Breast epithelium (tissue), 4 donors: ENCODE measurements at regions not wholly inside any gene's neighbourhood (a gene's known extent, or its start where the extent isn't known, plus 50 kb on each side); places are given as distances from the start of the nearest gene placed in this dataset.

Experiments
- DNase-seq, 2 donors: peaks; one replicate each; pipeline ENCODE4 v3.0.0-alpha.2; 2019; ENCODE audit warnings: low spot score in 2 of 2
- H3K27ac ChIP-seq, 2 donors: fragments of 200-600 bp; sonication (generic) in 1 of 2; one replicate each; pipeline ENCODE4 v1.5.1; 2016 to 2019; ENCODE audit warnings: mild to moderate bottlenecking in 1 of 2
- H3K27me3 ChIP-seq, 2 donors: fragments of 200-600 bp; sonication (generic) in 1 of 2; one replicate each; pipeline versions ENCODE4 v1.5.1 to v1.6.0; 2017 to 2019; ENCODE audit warnings: control low read depth in 1 of 2, mild to moderate bottlenecking in 1 of 2
- H3K36me3 ChIP-seq: fragments of 200-600 bp; one replicate; pipeline ENCODE4 v1.5.1; 2019
- H3K4me1 ChIP-seq, 2 donors: fragments of 200-600 bp; sonication (generic); one replicate each; pipeline ENCODE4 v1.5.1; 2016 to 2019; ENCODE audit warnings: control low read depth in 1 of 2
- H3K4me3 ChIP-seq, 3 donors: fragments of 200-600 bp; sonication (generic); 1 replicate in 2 of 3; 2 replicates in 1 of 3; pipeline ENCODE4 v1.5.1; 2016 to 2019; ENCODE audit warnings: mild to moderate bottlenecking in 3 of 3, moderate library complexity in 2 of 3
- H3K9me3 ChIP-seq, 2 donors: fragments of 200-600 bp; sonication (generic) in 1 of 2; one replicate each; pipeline ENCODE4 v1.5.1; 2016 to 2019; ENCODE audit warnings: control low read depth in 1 of 2
- CTCF ChIP-seq, 3 donors: fragments of 450-650 bp; IDR thresholded peaks; one replicate each; pipeline ENCODE4 v1.5.1; 2016 to 2017; ENCODE audit warnings: antibody characterized with exemption in 3 of 3, mild to moderate bottlenecking in 3 of 3, moderate library complexity in 3 of 3
- POLR2A ChIP-seq: fragments of 450-650 bp; IDR thresholded peaks from one replicate; pipeline ENCODE4 v1.6.1; 2016; ENCODE audit warnings: antibody characterized with exemption, mild to moderate bottlenecking, moderate library complexity
- POLR2AphosphoS5 ChIP-seq, 3 donors: sonication (generic); formaldehyde crosslinking; IDR thresholded peaks; one replicate each; pipeline ENCODE4 v1.6.1; 2017; ENCODE audit warnings: antibody characterized with exemption in 3 of 3
- intact Hi-C: fragments of 100-400 bp; cut with DNase I; formaldehyde crosslinking; loops from one replicate; pipeline ENCODE4 v1.15.1; 2023; ENCODE audit warnings: low total_unique reads

GRCh38 chr11:80473562-80473961, 1032.7 kb upstream of the TENM4 start:
- DNase-seq = no peak
- no peaks in the 10 kb centered on the region for H3K27me3 ChIP-seq
- TF ChIP-seq POLR2AphosphoS5 (IDR thresholded peaks at IDR 0.05) (no peak), POLR2A (no peak), CTCF (IDR thresholded peaks at IDR 0.05) (no peak)
- no peak overlapping the region for H3K27ac ChIP-seq
- intact Hi-C loops = no loop called here
- no peaks in the 10 kb centered on the region for H3K4me1 ChIP-seq
- no peaks in the 10 kb centered on the region for H3K36me3 ChIP-seq
- no peak overlapping the region for H3K4me3 ChIP-seq
- no peaks in the 10 kb centered on the region for H3K9me3 ChIP-seq

- intact Hi-C loops = no loop called here
- DNase-seq = no peak
- Histone ChIP-seq H3K27me3 (no peaks in the 10 kb centered on the region), H3K9me3 (no peaks in the 10 kb centered on the region), H3K4me3 (no peak overlapping the region), H3K36me3 (no peaks in the 10 kb centered on the region), H3K27ac (no peak overlapping the region), H3K4me1 (no peaks in the 10 kb centered on the region)
- TF ChIP-seq CTCF (IDR thresholded peaks at IDR 0.05) = no peak
- TF ChIP-seq POLR2A = no peak
- TF ChIP-seq POLR2AphosphoS5 (IDR thresholded peaks at IDR 0.05) = no peak
Observed at GRCh38 chr11:80469871-80470270, 1029.0 kb upstream of the TENM4 start.

- no peak for DNase-seq
- TF ChIP-seq CTCF (IDR thresholded peaks at IDR 0.05) (no peak), POLR2A (no peak), POLR2AphosphoS5 (IDR thresholded peaks at IDR 0.05) (no peak)
- H3K9me3 ChIP-seq = no peaks in the 10 kb centered on the region
- no peak overlapping the region for H3K27ac ChIP-seq
- H3K36me3 ChIP-seq = no peaks in the 10 kb centered on the region
- H3K27me3 ChIP-seq = no peaks in the 10 kb centered on the region
- intact Hi-C loops = loop anchor here (2.0 kb wide), 1 partner anchor 40 kb away; no protein-coding TSS in a partner anchor
- no peak overlapping the region for H3K4me3 ChIP-seq
- H3K4me1 ChIP-seq = no peaks in the 10 kb centered on the region
Observed at GRCh38 chr11:80466570-80466969, 1025.7 kb upstream of the TENM4 start.

- intact Hi-C loops = no loop called here
- Histone ChIP-seq H3K4me1 (no peaks in the 10 kb centered on the region), H3K36me3 (no peaks in the 10 kb centered on the region), H3K9me3 (no peaks in the 10 kb centered on the region), H3K4me3 (no peak overlapping the region), H3K27ac (no peak overlapping the region), H3K27me3 (no peaks in the 10 kb centered on the region)
- no peak for TF ChIP-seq POLR2AphosphoS5 (IDR thresholded peaks at IDR 0.05)
- no peak for DNase-seq
Observed at GRCh38 chr11:80462211-80462610, 1021.4 kb upstream of the TENM4 start.

- H3K9me3 ChIP-seq = no peaks in the 10 kb centered on the region
- no peaks in the 10 kb centered on the region for H3K36me3 ChIP-seq
- H3K4me3 ChIP-seq = no peak overlapping the region
- no peaks in the 10 kb centered on the region for H3K27me3 ChIP-seq
- H3K27ac ChIP-seq = no peak overlapping the region
- H3K4me1 ChIP-seq = no peaks in the 10 kb centered on the region
- no peak for DNase-seq
- TF ChIP-seq POLR2A (no peak), CTCF (IDR thresholded peaks at IDR 0.05) (no peak), POLR2AphosphoS5 (IDR thresholded peaks at IDR 0.05) (no peak)
- intact Hi-C loops = no loop called here
Observed at GRCh38 chr11:80458376-80458775, 1017.5 kb upstream of the TENM4 start.

GRCh38 chr11:80457823-80458222, 1017.0 kb upstream of the TENM4 start:
- DNase-seq = no peak
- Histone ChIP-seq H3K4me3 (no peak overlapping the region), H3K4me1 (no peaks in the 10 kb centered on the region), H3K27ac (no peak overlapping the region), H3K9me3 (no peaks in the 10 kb centered on the region), H3K27me3 (no peaks in the 10 kb centered on the region), H3K36me3 (no peaks in the 10 kb centered on the region)
- TF ChIP-seq POLR2AphosphoS5 (IDR thresholded peaks at IDR 0.05) = no peak
- intact Hi-C loops = no loop called here
